K562 (cell line): ENCODE measurements at regions not wholly inside any gene's neighbourhood (a gene's known extent, or its start where the extent isn't known, plus 50 kb on each side); places are given as distances from the start of the nearest gene placed in this dataset.

ENCODE experiments used
- ATAC-seq: fragments of 200-7000 bp; cut with Tn5 transposase; 3 replicates; pipeline ENCODE4 v1.9.1; 2020; ENCODE audit warnings: moderate library complexity
- BruUV-seq: library from RNA; stranded (reverse); fragments of 400-500 nt; replicated peaks from 2 replicates; lab custom pipeline; 2021; lab: Mats Ljungman, UMichigan
- CTCF ChIA-PET: fragments of 300-600 bp; formaldehyde crosslinking; extraction: SDS; loops from one replicate; lab custom pipeline; 2021; ENCODE audit warnings: low intra/inter-chr PET ratio; lab: Yijun Ruan, JAX
- POLR2A ChIA-PET: fragments of 300-600, 350-650 bp; sonication (Branson Sonifier 250); formaldehyde crosslinking; extraction: SDS; loops from one replicate; lab custom pipeline; 2021; ENCODE audit warnings: antibody characterized with exemption, inconsistent platforms; lab: Yijun Ruan, JAX
- DNase-seq, 4 experiments: peaks; one replicate each; pipeline versions ENCODE4 v3.0.0 to v3.0.0-alpha.2; 2011 to 2018; ENCODE audit warnings: low spot score in 3 of 4, mixed read lengths in 3 of 4; ENCODE audit errors: extremely low read depth in 1 of 4
- FAIRE-seq: peaks from 2 replicates; lab custom pipeline; 2011; peaks lifted over from hg19 to GRCh38; lab: Jason Lieb, UNC
- H2AFZ ChIP-seq: 2 replicates; pipeline ENCODE4 v1.6.0; 2011; ENCODE audit warnings: low read depth, low read length, control low read depth, inconsistent platforms
- H3K27ac ChIP-seq: fragments of 200-600 bp; 3 replicates; pipeline ENCODE4 v1.8.0; 2011; ENCODE audit warnings: low read depth, mild to moderate bottlenecking, control low read depth, inconsistent platforms, low read length, moderate library complexity, mixed read lengths; ENCODE audit errors: extremely low read depth
- H3K27me3 ChIP-seq, 2 experiments: fragments of 300-600 bp in 1 of 2; 2 replicates in 1 of 2; 3 replicates in 1 of 2; pipeline versions ENCODE4 v1.6.0 to v1.8.0; 2011; ENCODE audit warnings: inconsistent platforms in 2 of 2, low read length in 2 of 2, mild to moderate bottlenecking in 1 of 2, mixed read lengths in 1 of 2, moderate library complexity in 1 of 2; ENCODE audit not compliant: control insufficient read depth in 2 of 2, insufficient read depth in 2 of 2
- H3K36me3 ChIP-seq: fragments of 300-600 bp; 3 replicates; pipeline ENCODE4 v1.8.0; 2011; ENCODE audit warnings: mild to moderate bottlenecking, low read length, inconsistent platforms; ENCODE audit not compliant: control insufficient read depth, insufficient read depth
- H3K4me1 ChIP-seq, 2 experiments: fragments of 200-600 bp in 1 of 2; replicated peaks in 1 of 2; 2 replicates in 1 of 2; 3 replicates in 1 of 2; pipeline versions ENCODE4 v1.5.1 to v1.8.0; 2011; ENCODE audit warnings: inconsistent platforms in 2 of 2, low read length in 2 of 2, mild to moderate bottlenecking in 1 of 2, mixed read lengths in 1 of 2, moderate library complexity in 1 of 2; ENCODE audit not compliant: control insufficient read depth in 2 of 2, insufficient read depth in 2 of 2
- H3K4me2 ChIP-seq: 2 replicates; pipeline ENCODE4 v1.6.1; 2011; ENCODE audit warnings: low read length, control low read depth, inconsistent platforms, mixed read lengths; ENCODE audit not compliant: insufficient read depth
- H3K4me3 ChIP-seq: fragments of 200-600 bp; sonication (generic), shearing (Covaris generic); 2 replicates; pipeline ENCODE4 v1.5.1; 2016; ENCODE audit warnings: control low read depth, inconsistent platforms
- H3K79me2 ChIP-seq: fragments of 200-600 bp; 3 replicates; pipeline ENCODE4 v1.8.0; 2011; ENCODE audit warnings: low read length, inconsistent platforms; ENCODE audit not compliant: control insufficient read depth, insufficient read depth
- H3K9ac ChIP-seq, 2 experiments: 2 replicates each; pipeline versions ENCODE4 v1.6.0 to v1.6.1; 2011; ENCODE audit warnings: low read depth in 2 of 2, low read length in 2 of 2, control low read depth in 1 of 2, inconsistent platforms in 1 of 2, mild to moderate bottlenecking in 1 of 2, mixed read lengths in 1 of 2; ENCODE audit not compliant: insufficient read depth in 1 of 2
- H3K9me1 ChIP-seq: one replicate; pipeline ENCODE4 v1.6.0; 2011; ENCODE audit warnings: inconsistent platforms, mild to moderate bottlenecking, low read length, moderate library complexity; ENCODE audit not compliant: control insufficient read depth, insufficient read depth
- H3K9me3 ChIP-seq: replicated peaks from 2 replicates; pipeline ENCODE4 v1.5.1; 2011; ENCODE audit warnings: low read depth, low read length, inconsistent platforms; ENCODE audit not compliant: control insufficient read depth, insufficient read depth
- H4K20me1 ChIP-seq: replicated peaks from 2 replicates; pipeline ENCODE4 v1.6.1; 2011; ENCODE audit warnings: low read length, inconsistent platforms, mixed read lengths; ENCODE audit not compliant: control insufficient read depth, insufficient read depth
- CHD4 ChIP-seq: fragments of 200-600 bp; sonication (generic); IDR thresholded peaks from 3 replicates; pipeline ENCODE4 v1.6.1; 2012; ENCODE audit warnings: low read depth, mild to moderate bottlenecking, mixed read lengths, low read length, inconsistent platforms; ENCODE audit not compliant: insufficient read depth, insufficient replicate concordance, poor library complexity, severe bottlenecking
- GTF2E2 ChIP-seq: fragments of 200-800 bp; sonication (Bioruptor generic); IDR thresholded peaks from 2 replicates; pipeline ENCODE4 v1.6.1; 2016; ENCODE audit warnings: missing genetic modification characterization, missing compliant biosample characterization
- HDAC3 ChIP-seq: fragments of 450-650 bp; IDR thresholded peaks from 2 replicates; pipeline ENCODE4 v1.6.1; 2018; ENCODE audit warnings: borderline replicate concordance, mild to moderate bottlenecking, moderate library complexity; ENCODE audit not compliant: partially characterized antibody
- NFIC ChIP-seq: fragments of 450-650 bp; IDR thresholded peaks from 2 replicates; pipeline ENCODE4 v1.6.1; 2017; ENCODE audit warnings: mild to moderate bottlenecking, inconsistent platforms
- PCBP1 ChIP-seq: fragments of 200-400 bp; formaldehyde crosslinking; IDR thresholded peaks from 2 replicates; pipeline ENCODE4 v1.6.1; 2018; ENCODE audit warnings: mild to moderate bottlenecking, low read depth, low read length; ENCODE audit not compliant: poor library complexity, severe bottlenecking
- RBBP5 ChIP-seq: fragments of 200-600 bp; sonication (generic); IDR thresholded peaks from 2 replicates; pipeline ENCODE4 v1.6.1; 2012; ENCODE audit warnings: borderline replicate concordance, mild to moderate bottlenecking, low read length, control low read depth, inconsistent platforms; ENCODE audit not compliant: insufficient read depth, poor library complexity, severe bottlenecking
- ZNF449 ChIP-seq: fragments of 250-450 bp; sonication (Bioruptor Pico); IDR thresholded peaks from 2 replicates; pipeline ENCODE4 v1.8.0; 2022; ENCODE audit warnings: moderate library complexity, mild to moderate bottlenecking, inconsistent platforms
- ZNF655 ChIP-seq: fragments of 250-450 bp; sonication (Bioruptor Pico); IDR thresholded peaks from 2 replicates; pipeline ENCODE4 v1.5.0; 2021
- ZNF830 ChIP-seq: fragments of 250-450 bp; sonication (Bioruptor Pico); IDR thresholded peaks from 2 replicates; pipeline ENCODE4 v1.5.0; 2021; ENCODE audit warnings: mild to moderate bottlenecking
- WGBS: fragments of 100-300 bp; shearing (Covaris generic); methylation state at CpG from one replicate; pipeline ENCODE4 v1.1.6; 2016; ENCODE audit warnings: low coverage, mixed read lengths; ENCODE audit not compliant: insufficient coverage; ENCODE audit errors: missing lambda C conversion rate; 5-methylcytosine and 5-hydroxymethylcytosine counted together
- in situ Hi-C: fragments of 300-500 bp; cut with MboI; formaldehyde crosslinking; loops from 4 replicates; pipeline ENCODE4 v1.15.0; 2018; ENCODE audit warnings: inconsistent platforms, mixed read lengths
- intact Hi-C: fragments of 100-400 bp; cut with micrococcal nuclease; formaldehyde crosslinking; loops from 2 replicates; pipeline ENCODE4 v1.14.2; 2022

- POLR2A ChIA-PET: interaction anchor here (6.7 kb wide), 1 partner anchor 18 kb away, joined by 45 read pairs; no protein-coding TSS in a partner anchor
- intact Hi-C loops: loop anchor here (2.0 kb wide), 1 partner anchor 47 kb away; no protein-coding TSS in a partner anchor
- DNase-seq (no peak), ATAC-seq (no peak), FAIRE-seq (no peak)
- no peaks in the 10 kb centered on the region for H3K36me3 ChIP-seq
- no peaks in the 10 kb centered on the region for H4K20me1 ChIP-seq
- H3K4me2 ChIP-seq: no peak overlapping the region
- H3K9me1 ChIP-seq: no peaks in the 10 kb centered on the region
- peak overlapping the region; percentile 2; the same call in 1 of the 2 replicates for H2AFZ ChIP-seq
- CTCF ChIA-PET: no interaction called here
- no peaks in the 10 kb centered on the region for H3K27me3 ChIP-seq
- H3K4me3 ChIP-seq: no peak overlapping the region
- no peaks in the 10 kb centered on the region; the same call in 1 of the 2 replicates for H3K9me3 ChIP-seq
- TF ChIP-seq NFIC: no peak
- no peak for TF ChIP-seq PCBP1
- TF ChIP-seq ZNF655 (CRISPR knock-in tag): no peak
- no peak for TF ChIP-seq GTF2E2 (tag)
- TF ChIP-seq ZNF830: no peak
- peak; percentile 2 for TF ChIP-seq RBBP5
- TF ChIP-seq HDAC3: no peak
- peak; percentile 29 for TF ChIP-seq CHD4
- no peak for TF ChIP-seq ZNF449 (CRISPR knock-in tag)
- peaks cover 32 to 61% of the 10 kb centered on the region in 2 experiments for H3K4me1 ChIP-seq
- BruUV-seq: no TSS peak
- WGBS: 40% methylated on average over 3 of the region's 6 CpGs
- no peak overlapping the region for H3K27ac ChIP-seq
- H3K9ac ChIP-seq: no peak overlapping the region
- H3K79me2 ChIP-seq: no peaks in the 10 kb centered on the region
- in situ Hi-C loops: no loop called here
Observed at GRCh38 chr1:244350027-244350426, 101.7 kb downstream of the ADSS2 start.
